A549 (cell line): ENCODE measurements at regions not wholly inside any gene's neighbourhood (a gene's known extent, or its start where the extent isn't known, plus 50 kb on each side); places are given as distances from the start of the nearest gene placed in this dataset.

ENCODE experiments used
- BHLHE40 ChIP-seq: IDR thresholded peaks from 2 replicates; pipeline ENCODE4 v1.6.1; 2012; ENCODE audit warnings: low read depth, low read length, inconsistent platforms
- CHD2 ChIP-seq: fragments of 150-350 bp; IDR thresholded peaks from 2 replicates; pipeline ENCODE4 v1.6.1; 2014; ENCODE audit warnings: low read length; ENCODE audit not compliant: partially characterized antibody
- FOSB ChIP-seq: fragments of 250-450 bp; sonication (Bioruptor Pico); IDR thresholded peaks from 2 replicates; pipeline ENCODE4 v1.5.0; 2020; ENCODE audit warnings: mild to moderate bottlenecking, moderate library complexity
- HMGXB4 ChIP-seq: fragments of 250-450 bp; sonication (Bioruptor Pico); IDR thresholded peaks from 2 replicates; pipeline ENCODE4 v1.5.0; 2021; ENCODE audit warnings: mild to moderate bottlenecking, moderate library complexity, borderline replicate concordance
- KDM1A ChIP-seq: fragments of 200-600 bp; sonication (generic); IDR thresholded peaks from 2 replicates; pipeline ENCODE4 v1.6.1; 2016; ENCODE audit warnings: low read depth, mild to moderate bottlenecking
- POLR2A ChIP-seq: IDR thresholded peaks from 2 replicates; pipeline ENCODE4 v1.6.1; 2012; ENCODE audit warnings: mild to moderate bottlenecking, low read length
- RFX5 ChIP-seq: fragments of 450-650 bp; IDR thresholded peaks from 2 replicates; pipeline ENCODE4 v1.7.1; 2014; ENCODE audit warnings: antibody characterized with exemption, mild to moderate bottlenecking, moderate library complexity
- SREBF2 ChIP-seq: fragments of 450-650 bp; IDR thresholded peaks from 2 replicates; pipeline ENCODE4 v1.6.1; 2014; ENCODE audit warnings: mild to moderate bottlenecking, moderate library complexity
- ZSCAN20 ChIP-seq: fragments of 250-450 bp; sonication (Bioruptor Pico); IDR thresholded peaks from 2 replicates; pipeline ENCODE4 v1.8.0; 2022; ENCODE audit warnings: mild to moderate bottlenecking, moderate library complexity
- TF ChIP-seq, protein P1 (sequence below): fragments of >200 bp; sonication (Bioruptor Twin); formaldehyde crosslinking; IDR thresholded peaks from 3 replicates; pipeline ENCODE4 v1.5.1; 2016

DNA sequence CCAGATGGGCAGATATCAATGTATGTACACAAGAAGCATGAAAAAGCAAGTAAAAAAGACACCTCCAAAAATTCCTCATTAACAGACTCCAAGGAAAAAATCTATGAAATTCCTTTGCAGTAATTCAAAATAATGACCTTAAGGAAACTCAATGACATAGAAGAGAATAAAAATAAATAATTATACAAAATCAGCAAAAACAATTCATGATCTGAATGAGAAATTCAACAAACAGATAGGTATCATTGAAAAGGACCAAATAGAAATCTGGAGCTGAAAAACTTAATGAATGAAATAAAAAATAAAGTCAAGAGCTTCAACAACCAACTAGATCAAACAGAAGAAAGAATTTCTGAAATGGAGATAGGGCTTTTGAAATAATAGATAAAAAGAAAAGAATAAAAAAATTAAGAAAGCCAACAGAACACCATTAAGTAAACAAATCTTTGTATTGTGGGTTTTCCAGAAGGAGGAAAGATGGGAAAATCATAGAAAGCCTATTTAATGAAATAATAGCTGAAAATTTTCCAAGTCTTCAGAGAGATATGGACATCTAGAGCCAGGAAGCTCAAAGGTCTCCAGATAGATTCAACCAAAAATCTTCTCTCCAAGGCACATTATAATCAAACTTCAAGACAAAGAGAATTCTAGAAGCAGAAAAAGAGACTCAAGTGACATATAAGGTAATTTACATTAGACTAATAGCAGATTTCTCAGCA is 52.0 kb upstream of the KCNK1 start:
- TF ChIP-seq SREBF2 (no peak), RFX5 (no peak), POLR2A (no peak), KDM1A (no peak), BHLHE40 (no peak), CHD2 (no peak), HMGXB4 (CRISPR knock-in tag) (no peak), FOSB (CRISPR knock-in tag) (no peak), ZSCAN20 (no peak)
- TF ChIP-seq, protein P1, sequence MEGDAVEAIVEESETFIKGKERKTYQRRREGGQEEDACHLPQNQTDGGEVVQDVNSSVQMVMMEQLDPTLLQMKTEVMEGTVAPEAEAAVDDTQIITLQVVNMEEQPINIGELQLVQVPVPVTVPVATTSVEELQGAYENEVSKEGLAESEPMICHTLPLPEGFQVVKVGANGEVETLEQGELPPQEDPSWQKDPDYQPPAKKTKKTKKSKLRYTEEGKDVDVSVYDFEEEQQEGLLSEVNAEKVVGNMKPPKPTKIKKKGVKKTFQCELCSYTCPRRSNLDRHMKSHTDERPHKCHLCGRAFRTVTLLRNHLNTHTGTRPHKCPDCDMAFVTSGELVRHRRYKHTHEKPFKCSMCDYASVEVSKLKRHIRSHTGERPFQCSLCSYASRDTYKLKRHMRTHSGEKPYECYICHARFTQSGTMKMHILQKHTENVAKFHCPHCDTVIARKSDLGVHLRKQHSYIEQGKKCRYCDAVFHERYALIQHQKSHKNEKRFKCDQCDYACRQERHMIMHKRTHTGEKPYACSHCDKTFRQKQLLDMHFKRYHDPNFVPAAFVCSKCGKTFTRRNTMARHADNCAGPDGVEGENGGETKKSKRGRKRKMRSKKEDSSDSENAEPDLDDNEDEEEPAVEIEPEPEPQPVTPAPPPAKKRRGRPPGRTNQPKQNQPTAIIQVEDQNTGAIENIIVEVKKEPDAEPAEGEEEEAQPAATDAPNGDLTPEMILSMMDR: no peak
